ENCODE measurements at regions not wholly inside any gene's neighbourhood (a gene's known extent, or its start where the extent isn't known, plus 50 kb on each side); places are given as distances from the start of the nearest gene placed in this dataset.

- TF ChIP-seq CTCF (IDR thresholded peaks at IDR 0.05) (no peak), POLR2A (IDR thresholded peaks at IDR 0.05) (no peak)
These were observed 659.4 kb downstream of the MAFB start for GRCh38 chr20:40029589-40029988.
